ENCODE measurements at regions not wholly inside any gene's neighbourhood (a gene's known extent, or its start where the extent isn't known, plus 50 kb on each side); places are given as distances from the start of the nearest gene placed in this dataset.

- ChIA-PET CTCF (no interaction called here), POLR2A (no interaction called here)
- ATAC-seq (ENCODE audit: low read depth), result no peak
- Mint-ChIP-seq H3K27ac (no peak overlapping the region), H3K27me3 (peaks cover 6% of the 10 kb centered on the region), H3K4me1 (no peaks in the 10 kb centered on the region), H3K36me3 (ENCODE audit: low read depth) (no peaks in the 10 kb centered on the region), H3K9me3 (no peaks in the 10 kb centered on the region), H3K4me3 (no peak overlapping the region)
- DNase-seq, result no peak
- intact Hi-C loops (cut with micrococcal nuclease), result no loop called here
- no peak for TF ChIP-seq CTCF (IDR thresholded peaks at IDR 0.05)
These were observed 67.7 kb upstream of the RUNX1 start for GRCh38 chr21:35116777-35117176.

GRCh38 chr21:35113064-35113463, 64.0 kb upstream of the RUNX1 start:
- ChIA-PET POLR2A (no interaction called here), CTCF (no interaction called here)
- Mint-ChIP-seq H3K36me3 (ENCODE audit: low read depth) (no peaks in the 10 kb centered on the region), H3K27ac (no peak overlapping the region), H3K4me1 (no peaks in the 10 kb centered on the region), H3K27me3 (peaks cover 4% of the 10 kb centered on the region), H3K4me3 (no peak overlapping the region), H3K9me3 (no peaks in the 10 kb centered on the region)
- intact Hi-C loops (cut with micrococcal nuclease), result no loop called here
- no peak for TF ChIP-seq CTCF (IDR thresholded peaks at IDR 0.05)
- ATAC-seq (ENCODE audit: low read depth) (no peak), DNase-seq (no peak)

- H3K36me3 Mint-ChIP-seq (ENCODE audit: low read depth), result no peaks in the 10 kb centered on the region
- H3K4me1 Mint-ChIP-seq, result no peaks in the 10 kb centered on the region
- no peaks in the 10 kb centered on the region for H3K27me3 Mint-ChIP-seq
- intact Hi-C loops (cut with micrococcal nuclease), result no loop called here
- TF ChIP-seq CTCF (IDR thresholded peaks at IDR 0.05), result no peak
- no peak overlapping the region for H3K4me3 Mint-ChIP-seq
- DNase-seq (no peak), ATAC-seq (ENCODE audit: low read depth) (no peak)
- POLR2A ChIA-PET, result no interaction called here
- no peaks in the 10 kb centered on the region for H3K9me3 Mint-ChIP-seq
- CTCF ChIA-PET, result interaction anchor here (1.5 kb wide), 1 partner anchor 9 kb away, joined by 3 read pairs; no protein-coding TSS in a partner anchor
- no peak overlapping the region for H3K27ac Mint-ChIP-seq
These were observed 62.3 kb upstream of the RUNX1 start for GRCh38 chr21:35111321-35111930.

- ChIA-PET POLR2A (no interaction called here), CTCF (no interaction called here)
- Mint-ChIP-seq H3K27ac (no peak overlapping the region), H3K4me1 (no peaks in the 10 kb centered on the region), H3K27me3 (no peaks in the 10 kb centered on the region), H3K36me3 (ENCODE audit: low read depth) (no peaks in the 10 kb centered on the region), H3K4me3 (no peak overlapping the region), H3K9me3 (no peaks in the 10 kb centered on the region)
- intact Hi-C loops (cut with micrococcal nuclease), result no loop called here
- no peak for TF ChIP-seq CTCF (IDR thresholded peaks at IDR 0.05)
- DNase-seq (no peak), ATAC-seq (ENCODE audit: low read depth) (no peak)
These were observed 59.8 kb upstream of the RUNX1 start for GRCh38 chr21:35108887-35109286.

- intact Hi-C loops (cut with micrococcal nuclease), result no loop called here
- CTCF ChIA-PET, result no interaction called here
- TF ChIP-seq CTCF (IDR thresholded peaks at IDR 0.05), result no peak
- no peak overlapping the region for H3K27ac Mint-ChIP-seq
- H3K4me3 Mint-ChIP-seq, result no peak overlapping the region
- POLR2A ChIA-PET, result interaction anchor here (0.6 kb wide), 1 partner anchor 87 kb away, joined by 3 read pairs; no protein-coding TSS in a partner anchor
- no peak for ATAC-seq (ENCODE audit: low read depth)
- no peaks in the 10 kb centered on the region for H3K36me3 Mint-ChIP-seq (ENCODE audit: low read depth)
- no peaks in the 10 kb centered on the region for H3K27me3 Mint-ChIP-seq
- H3K9me3 Mint-ChIP-seq, result no peaks in the 10 kb centered on the region
- no peaks in the 10 kb centered on the region for H3K4me1 Mint-ChIP-seq
- DNase-seq, result no peak
These were observed 58.4 kb upstream of the RUNX1 start for GRCh38 chr21:35107520-35107919.

Data from activated B cell treated with CpG ODN at 0.5 μM for 24 hours (primary cell).